Smooth muscle cell (in vitro differentiated cells): ENCODE measurements at regions not wholly inside any gene's neighbourhood (a gene's known extent, or its start where the extent isn't known, plus 50 kb on each side); places are given as distances from the start of the nearest gene placed in this dataset.

ENCODE experiments used
- DNase-seq: peaks from one replicate; lab custom pipeline; 2025; ENCODE audit not compliant: unreplicated experiment; lab: John Stamatoyannopoulos, UW
- H2AFZ ChIP-seq: fragments of 200-600 bp; sonication (generic); 2 replicates; pipeline ENCODE4 v1.6.0; 2016; ENCODE audit warnings: antibody characterized with exemption, low read depth, mild to moderate bottlenecking
- H3F3A ChIP-seq: fragments of 200-600 bp; sonication (generic); 2 replicates; pipeline ENCODE4 v1.6.0; 2017; ENCODE audit warnings: antibody characterized with exemption, low read depth
- H3K27ac ChIP-seq: fragments of 200-600 bp; sonication (generic); 2 replicates; pipeline ENCODE4 v1.5.1; 2016; ENCODE audit warnings: low read depth, mild to moderate bottlenecking
- H3K27me3 ChIP-seq: fragments of 200-600 bp; sonication (generic); 2 replicates; pipeline ENCODE4 v1.6.1; 2016; ENCODE audit warnings: low read depth, mild to moderate bottlenecking
- H3K36me3 ChIP-seq: fragments of 200-600 bp; sonication (generic); 2 replicates; pipeline ENCODE4 v1.5.1; 2016; ENCODE audit warnings: low read depth
- H3K4me1 ChIP-seq: fragments of 200-600 bp; sonication (generic); 2 replicates; pipeline ENCODE4 v1.5.1; 2016; ENCODE audit warnings: low read depth
- H3K4me2 ChIP-seq: fragments of 200-600 bp; sonication (generic); 2 replicates; pipeline ENCODE4 v1.6.0; 2016; ENCODE audit warnings: mild to moderate bottlenecking
- H3K4me3 ChIP-seq: fragments of 200-600 bp; sonication (generic); 2 replicates; pipeline ENCODE4 v1.5.1; 2016; ENCODE audit warnings: mild to moderate bottlenecking
- H3K79me2 ChIP-seq: fragments of 200-600 bp; sonication (generic); 2 replicates; pipeline ENCODE4 v1.6.0; 2016; ENCODE audit warnings: low read depth, mild to moderate bottlenecking
- H3K9ac ChIP-seq: fragments of 200-600 bp; sonication (generic); 2 replicates; pipeline ENCODE4 v1.6.0; 2016; ENCODE audit warnings: low read depth
- H3K9me3 ChIP-seq: fragments of 200-600 bp; sonication (generic); replicated peaks from 2 replicates; pipeline ENCODE4 v1.5.1; 2016; ENCODE audit warnings: low read depth
- H4K20me1 ChIP-seq: fragments of 200-600 bp; sonication (generic); 2 replicates; pipeline ENCODE4 v1.6.0; 2016; ENCODE audit warnings: low read depth
- CTCF ChIP-seq: fragments of 200-600 bp; sonication (generic); IDR thresholded peaks from 2 replicates; pipeline ENCODE4 v1.5.1; 2017; ENCODE audit warnings: borderline replicate concordance, mild to moderate bottlenecking, antibody characterized with exemption; ENCODE audit not compliant: insufficient read depth, poor library complexity, severe bottlenecking
- WGBS: methylation state at CpG from one replicate; pipeline ENCODE4 v1.1.7; 2016; ENCODE audit warnings: low lambda C conversion rate; 5-methylcytosine and 5-hydroxymethylcytosine counted together

GRCh38 chr7:156177422-156178055 lies 365.3 kb upstream of the SHH start:
- no peaks in the 10 kb centered on the region for H4K20me1 ChIP-seq
- no peak overlapping the region for H2AFZ ChIP-seq
- no peak for TF ChIP-seq CTCF
- no peaks in the 10 kb centered on the region for H3F3A ChIP-seq
- H3K4me3 ChIP-seq, result no peak overlapping the region
- no peak overlapping the region for H3K27ac ChIP-seq
- no peaks in the 10 kb centered on the region for H3K4me1 ChIP-seq
- H3K9me3 ChIP-seq, result no peaks in the 10 kb centered on the region
- 89% methylated on average over 22 of the region's 22 CpGs for WGBS
- no peaks in the 10 kb centered on the region for H3K27me3 ChIP-seq
- H3K79me2 ChIP-seq, result no peaks in the 10 kb centered on the region
- H3K36me3 ChIP-seq, result no peaks in the 10 kb centered on the region
- no peak for DNase-seq
- H3K4me2 ChIP-seq, result no peak overlapping the region
- H3K9ac ChIP-seq, result no peak overlapping the region

GRCh38 chr7:156176039-156176438 lies 363.8 kb upstream of the SHH start:
- 95% methylated on average over 7 of the region's 7 CpGs for WGBS
- no peak for TF ChIP-seq CTCF
- Histone ChIP-seq H3F3A (no peaks in the 10 kb centered on the region), H3K9ac (no peak overlapping the region), H3K9me3 (no peaks in the 10 kb centered on the region), H3K4me2 (no peak overlapping the region), H3K36me3 (no peaks in the 10 kb centered on the region), H3K27me3 (no peaks in the 10 kb centered on the region), H3K4me1 (no peaks in the 10 kb centered on the region), H4K20me1 (no peaks in the 10 kb centered on the region), H2AFZ (no peak overlapping the region), H3K79me2 (no peaks in the 10 kb centered on the region), H3K4me3 (no peak overlapping the region), H3K27ac (no peak overlapping the region)
- no peak for DNase-seq

GRCh38 chr7:156175003-156175402 lies 362.7 kb upstream of the SHH start:
- Histone ChIP-seq H3K27me3 (no peaks in the 10 kb centered on the region), H3F3A (no peaks in the 10 kb centered on the region), H3K9me3 (no peaks in the 10 kb centered on the region), H3K4me1 (no peaks in the 10 kb centered on the region), H2AFZ (no peak overlapping the region), H3K36me3 (no peaks in the 10 kb centered on the region), H3K4me2 (no peak overlapping the region), H3K4me3 (no peak overlapping the region), H4K20me1 (no peaks in the 10 kb centered on the region), H3K9ac (no peak overlapping the region), H3K27ac (no peak overlapping the region), H3K79me2 (no peaks in the 10 kb centered on the region)
- no peak for DNase-seq
- no peak for TF ChIP-seq CTCF
- 84% methylated on average over 10 of the region's 10 CpGs for WGBS

DNA sequence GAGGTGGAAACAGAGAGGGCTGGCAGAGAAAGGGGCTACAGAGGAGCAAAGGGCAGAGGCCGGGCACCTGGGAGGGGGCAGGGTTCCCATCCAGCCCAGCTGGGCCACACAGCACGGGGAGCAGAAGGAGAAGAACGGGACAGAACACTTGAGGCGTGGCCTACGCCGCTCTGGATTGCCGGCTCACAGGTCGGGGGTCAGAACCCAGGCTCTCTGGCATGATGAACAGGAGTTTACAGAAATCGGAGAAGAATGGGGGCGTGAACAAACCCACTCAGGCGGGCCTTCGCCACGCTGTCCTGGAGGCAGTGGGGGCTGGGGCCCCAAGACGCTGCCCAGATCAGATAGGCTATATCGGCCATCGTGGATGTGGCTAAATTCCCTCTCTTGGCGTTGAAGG lies 362.2 kb upstream of the SHH start:
- 90% methylated on average over 17 of the region's 17 CpGs for WGBS
- Histone ChIP-seq H3K4me1 (no peaks in the 10 kb centered on the region), H3K9me3 (no peaks in the 10 kb centered on the region), H3K27me3 (no peaks in the 10 kb centered on the region), H3K4me2 (no peak overlapping the region), H3K9ac (no peak overlapping the region), H3K27ac (no peak overlapping the region), H2AFZ (no peak overlapping the region), H3K4me3 (no peak overlapping the region), H3K79me2 (no peaks in the 10 kb centered on the region), H3F3A (no peaks in the 10 kb centered on the region), H3K36me3 (no peaks in the 10 kb centered on the region), H4K20me1 (no peaks in the 10 kb centered on the region)
- no peak for DNase-seq
- TF ChIP-seq CTCF, result no peak
